Dedifferentiated amniotic fluid mesenchymal stem cell (primary cell): ENCODE measurements at regions not wholly inside any gene's neighbourhood (a gene's known extent, or its start where the extent isn't known, plus 50 kb on each side); places are given as distances from the start of the nearest gene placed in this dataset.
A peak's percentile ranks its signal among the peaks of the same experiment; 100 is the strongest.

Experiments
- DNase-seq: peaks from one replicate; pipeline ENCODE4 v3.0.0-alpha.2; 2016; ENCODE audit errors: extremely low spot score

DNA sequence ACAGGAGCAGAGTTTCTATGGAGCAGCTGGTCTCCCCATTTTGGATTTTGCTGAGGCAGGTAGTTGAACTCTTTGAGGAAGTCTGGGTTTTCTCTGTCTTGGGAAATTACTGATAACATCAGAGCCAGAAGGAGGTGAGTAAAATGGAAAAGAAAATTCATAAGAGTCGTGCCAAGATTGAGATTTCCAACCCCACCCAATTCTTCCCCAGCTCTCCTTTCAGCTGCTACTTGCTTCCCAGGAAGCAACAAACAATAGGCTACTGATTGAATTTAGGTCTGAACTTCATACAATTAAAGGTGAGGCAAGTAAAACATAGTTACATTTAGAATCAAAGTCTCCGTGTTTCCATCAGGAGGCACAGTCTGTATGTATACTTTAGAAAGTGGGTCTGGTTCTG lies 54.6 kb upstream of the EOLA2 start:
- DNase-seq, result no peak

DNA sequence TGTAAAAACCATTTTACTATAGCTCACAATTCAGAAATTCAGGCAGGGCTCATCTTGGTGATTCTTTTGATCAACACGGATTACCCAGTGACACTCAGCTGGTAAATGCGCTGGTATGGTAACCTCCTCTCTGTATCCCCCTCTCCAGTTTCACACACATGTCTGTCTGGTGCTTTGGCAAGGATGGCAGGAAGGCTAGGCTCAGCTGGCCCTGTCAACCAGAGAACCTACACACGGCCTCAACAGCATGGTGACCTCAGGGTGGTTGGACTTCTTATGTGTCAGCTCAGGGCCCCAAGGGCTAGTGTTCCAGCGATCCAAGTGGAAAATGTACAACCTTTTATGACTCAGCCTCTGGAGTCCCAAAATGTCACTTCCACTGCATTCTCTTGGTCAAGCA lies 55.7 kb upstream of the EOLA2 start:
- no peak for DNase-seq

DNA sequence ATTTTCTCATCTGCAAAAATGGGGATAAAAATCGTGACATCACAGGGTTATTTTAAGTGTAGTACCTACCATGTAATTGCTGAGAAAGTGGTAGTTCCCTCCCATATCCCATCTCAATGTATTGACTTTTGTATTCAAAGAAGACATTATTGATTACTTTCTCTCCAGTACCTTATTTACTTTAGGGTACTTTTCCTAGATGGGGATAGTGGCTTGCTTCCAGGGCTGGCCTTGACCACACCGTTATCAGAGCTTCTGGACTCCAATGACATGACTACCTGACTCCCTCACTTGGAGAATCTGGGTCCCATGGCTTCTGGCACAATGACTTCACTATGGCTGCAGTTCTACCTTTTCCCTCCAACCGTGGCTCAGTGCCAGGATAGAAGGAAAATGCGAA lies 58.2 kb upstream of the EOLA2 start:
- no peak for DNase-seq

DNA sequence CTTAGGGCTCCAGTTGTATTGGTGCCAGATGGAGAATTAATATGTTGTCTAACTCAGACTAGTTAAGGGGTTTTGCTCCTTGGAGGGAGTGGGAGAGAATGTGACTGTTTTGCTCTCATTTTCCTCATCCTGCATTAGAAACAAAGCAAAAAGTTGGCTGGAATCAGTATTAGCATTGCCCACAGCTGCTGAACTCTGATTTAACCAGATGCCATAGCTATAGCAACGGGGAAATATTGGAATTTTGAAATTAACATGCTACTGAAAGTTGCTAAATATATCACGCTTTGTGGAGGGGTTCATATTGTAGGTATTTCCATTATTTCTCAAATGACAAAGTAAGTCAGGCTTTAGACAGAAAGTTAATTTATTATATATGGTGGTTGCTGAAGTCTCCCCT lies 66.7 kb upstream of the EOLA2 start:
- DNase-seq, result no peak

DNA sequence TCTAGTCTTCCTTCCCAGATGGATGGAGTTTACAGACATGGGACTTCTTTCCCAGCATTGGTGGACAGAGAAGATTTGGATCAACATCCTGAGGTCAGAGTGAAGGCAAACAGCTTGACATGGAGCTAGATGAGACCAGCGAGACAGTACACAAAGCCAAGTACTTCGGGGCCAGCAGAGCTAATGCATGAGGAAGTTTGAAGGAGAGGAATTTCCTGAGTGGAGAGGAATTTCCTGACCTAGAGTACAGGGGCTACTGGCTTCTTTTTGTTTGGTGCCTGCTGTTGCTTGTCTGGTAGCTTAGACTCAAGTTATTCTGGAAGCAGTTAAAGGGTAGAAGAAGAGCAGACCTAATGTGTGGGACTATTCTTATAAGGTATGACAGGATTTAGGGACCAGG lies 69.1 kb upstream of the EOLA2 start:
- no peak for DNase-seq

DNA sequence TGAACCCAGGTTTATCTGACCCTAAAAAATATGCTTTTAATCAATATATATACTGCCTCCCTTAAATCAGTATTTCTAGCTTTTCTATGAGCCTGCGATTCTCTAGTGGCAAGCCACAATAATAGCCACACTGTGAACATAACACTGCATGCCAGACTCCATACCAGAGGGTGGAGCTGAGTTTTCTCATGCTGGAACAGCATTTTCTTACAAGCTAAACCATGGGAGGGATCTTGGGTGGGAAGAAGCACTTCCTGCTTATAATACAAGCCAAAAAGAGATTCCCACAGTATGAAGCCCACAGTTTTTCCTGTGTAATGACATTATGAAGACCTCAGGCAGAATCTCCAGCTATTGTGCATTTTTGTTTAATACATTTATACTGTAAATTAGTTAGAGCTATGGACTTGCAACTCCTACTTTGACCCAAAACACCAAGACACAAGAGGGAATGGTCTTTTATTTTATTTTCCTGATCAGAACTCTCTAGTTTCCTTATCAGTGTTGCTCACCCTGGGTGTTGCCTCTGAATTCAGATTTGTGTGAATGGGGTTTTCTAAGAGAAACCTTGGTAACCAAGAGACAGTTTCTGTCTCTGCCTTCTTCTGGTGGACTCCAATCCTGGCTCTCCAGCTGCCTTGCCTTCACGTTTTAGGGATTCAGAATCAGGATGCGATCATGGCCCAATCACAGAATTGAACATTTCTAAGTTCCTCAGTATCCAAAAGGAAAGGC lies 74.5 kb upstream of the EOLA2 start:
- DNase-seq, result no peak

DNA sequence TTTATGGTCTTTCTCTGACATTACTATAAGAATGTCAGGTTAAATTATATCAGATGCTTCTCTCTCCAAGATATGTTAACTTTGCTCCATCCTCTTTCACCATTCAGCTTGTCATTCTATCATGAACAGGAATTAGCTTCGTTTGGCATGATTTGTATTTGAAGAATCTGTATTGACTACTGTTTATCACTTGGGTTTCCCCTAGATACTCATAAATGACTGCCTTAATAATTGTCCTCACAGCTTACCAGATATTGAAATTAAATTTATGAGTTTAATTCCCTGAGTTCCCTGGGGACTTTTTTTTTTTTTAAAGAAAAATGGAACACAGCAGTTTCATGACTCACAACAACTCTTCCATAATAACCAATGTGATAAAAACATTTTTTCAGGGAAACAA lies 76.2 kb upstream of the EOLA2 start:
- no peak for DNase-seq

DNA sequence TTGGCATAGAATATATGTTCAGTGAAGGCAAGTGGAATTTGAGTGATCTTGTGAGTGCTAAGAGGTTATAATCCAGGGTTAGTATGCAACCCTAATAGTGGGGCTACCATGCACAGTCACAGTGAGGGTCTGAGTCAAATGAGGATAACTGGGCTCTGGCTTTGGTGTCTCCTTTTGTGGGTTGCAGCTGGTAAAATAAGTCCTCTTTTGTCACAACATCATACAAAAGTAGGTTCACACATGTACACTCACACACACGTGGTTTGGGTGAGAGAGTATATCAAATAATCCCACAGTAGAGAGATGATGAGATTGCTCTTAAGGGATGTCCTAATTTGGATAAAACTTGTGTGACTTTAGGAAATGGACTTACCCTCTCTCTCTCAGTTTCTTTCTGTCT lies 79.6 kb upstream of the EOLA2 start:
- DNase-seq, result no peak

DNA sequence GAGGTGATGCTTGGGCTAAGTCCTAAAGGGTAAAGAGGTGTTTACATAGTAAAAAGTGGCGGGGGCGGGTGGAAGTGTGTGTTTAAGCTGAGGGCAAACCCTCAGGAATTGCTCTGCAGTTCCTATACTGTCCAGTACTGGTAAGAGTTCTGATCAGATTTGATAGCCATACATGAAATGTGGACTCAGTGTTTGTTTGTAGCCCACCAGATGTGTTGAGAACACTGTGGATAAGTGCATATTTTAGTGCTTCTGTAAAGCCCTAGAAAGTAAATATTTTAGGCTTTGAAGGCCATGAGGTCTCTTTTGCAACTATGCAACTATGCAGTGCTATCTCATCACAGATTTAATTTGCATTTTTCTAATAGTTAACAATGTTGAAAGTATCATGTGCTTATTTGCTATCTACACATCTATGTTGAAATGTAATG lies 80.7 kb upstream of the EOLA2 start:
- DNase-seq, result no peak

DNA sequence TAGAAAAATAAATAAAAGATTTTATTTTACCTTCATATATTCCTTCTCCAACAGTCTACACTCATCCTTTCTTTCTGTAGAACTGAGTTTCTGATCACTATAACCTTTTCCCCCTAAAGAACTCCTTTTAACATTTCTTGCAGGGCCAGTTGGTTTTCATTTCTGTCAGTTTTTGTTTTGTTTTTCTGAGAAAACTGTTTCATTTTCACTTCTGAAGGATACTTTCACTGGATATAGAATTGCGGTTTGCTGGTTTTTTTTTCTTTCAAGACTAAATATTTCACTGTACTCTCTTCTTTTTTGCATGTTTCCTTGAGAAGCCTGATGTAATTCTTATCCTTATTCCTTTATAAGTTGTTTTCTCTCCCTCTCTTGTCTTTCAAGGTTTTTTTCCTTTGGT lies 90.4 kb upstream of the EOLA2 start:
- DNase-seq, result no peak

DNA sequence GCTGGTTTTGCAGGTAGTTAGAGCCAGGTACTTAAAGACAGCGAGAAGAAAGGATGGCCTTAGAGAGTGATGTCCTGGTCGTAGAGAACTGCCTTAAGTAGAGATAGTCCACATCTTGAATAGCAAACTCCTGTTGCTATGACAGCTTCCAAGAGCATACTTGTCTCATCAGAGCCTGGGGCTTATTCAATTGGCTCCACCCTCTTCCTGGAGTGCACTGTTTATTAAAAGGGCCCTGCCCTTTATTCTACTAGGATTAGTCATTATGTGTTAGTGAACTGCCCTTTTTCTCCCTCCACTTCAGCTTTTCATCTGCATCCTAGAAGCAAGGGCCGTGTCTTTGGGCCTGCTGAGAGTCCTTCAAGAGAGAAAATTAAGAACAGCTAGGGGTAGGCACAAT lies 94.5 kb upstream of the EOLA2 start:
- no peak for DNase-seq

DNA sequence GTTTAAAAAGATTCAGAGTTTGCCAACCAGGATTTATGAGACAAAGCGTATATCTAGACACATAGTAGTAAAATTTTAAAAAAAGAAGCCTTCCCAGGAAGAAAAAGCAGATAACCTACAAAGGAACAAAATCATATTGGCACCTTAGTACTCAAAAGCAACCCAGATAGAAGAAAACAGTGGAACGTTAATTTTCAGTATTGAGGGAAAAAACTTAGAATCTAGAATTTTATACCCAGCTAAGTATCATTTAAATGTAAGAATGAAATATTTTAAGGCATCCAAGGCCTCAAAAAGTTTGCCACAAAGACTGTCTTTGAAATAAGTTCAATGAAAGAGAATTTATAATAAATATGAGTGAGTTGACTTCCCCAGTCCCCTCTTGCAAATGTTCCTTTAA lies 96.5 kb upstream of the EOLA2 start:
- no peak for DNase-seq

DNA sequence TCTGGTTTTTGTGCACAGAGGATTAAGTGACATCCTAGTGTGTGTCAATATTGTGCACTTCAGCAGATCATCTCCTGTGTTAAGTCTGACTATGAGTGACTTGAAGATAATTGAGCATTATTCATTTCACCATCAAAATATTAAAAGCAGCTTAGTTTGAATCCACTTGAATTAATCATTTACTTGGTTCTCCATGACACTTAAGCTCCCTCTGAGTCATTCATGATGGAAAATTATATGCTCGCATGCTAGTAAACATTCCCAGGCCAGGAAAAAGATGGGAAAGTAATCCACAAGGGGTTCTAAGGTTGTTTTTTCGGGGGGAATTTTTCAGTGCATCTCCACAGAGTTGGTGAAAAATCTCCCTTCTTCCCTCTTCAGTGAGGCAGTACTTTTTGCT lies 97.2 kb upstream of the EOLA2 start:
- no peak for DNase-seq

DNA sequence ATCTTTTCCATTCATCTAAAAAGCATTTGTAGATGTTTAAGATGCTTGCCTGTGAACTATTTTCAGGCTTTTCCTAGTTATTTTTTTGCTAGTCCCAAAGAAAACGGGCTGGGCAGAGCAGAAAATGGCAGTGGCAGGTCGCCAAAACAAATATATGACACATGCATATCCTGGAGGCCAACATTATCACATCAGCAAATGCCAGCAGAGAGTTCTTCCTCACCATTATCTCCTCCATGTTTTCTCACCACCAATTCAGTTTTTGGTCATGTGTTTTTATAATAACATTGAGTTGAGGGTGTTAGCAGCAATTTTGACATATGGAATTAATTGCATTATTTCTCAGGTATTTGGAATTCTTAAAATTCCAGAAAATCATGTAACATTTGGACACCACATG lies 97.9 kb upstream of the EOLA2 start:
- peak; percentile 57 for DNase-seq

DNA sequence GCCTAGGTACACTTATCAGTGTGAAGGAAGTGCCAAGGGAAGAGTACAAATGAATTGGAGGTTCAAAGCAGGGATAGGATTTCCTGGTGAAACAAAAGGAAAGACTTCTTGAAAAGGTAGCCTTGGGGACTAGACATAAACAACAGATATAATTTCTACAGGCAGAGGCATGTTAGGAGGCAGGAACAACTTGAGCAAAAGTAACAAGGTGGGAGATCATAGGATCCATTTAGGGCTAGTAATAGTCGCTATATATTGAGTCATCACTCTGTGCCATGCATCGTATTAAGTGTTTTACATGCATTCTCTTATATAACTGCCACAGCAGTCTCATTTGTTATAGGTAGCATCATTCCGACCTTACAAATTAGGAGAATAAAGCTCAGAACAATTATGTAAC lies 98.3 kb upstream of the EOLA2 start:
- no peak for DNase-seq

DNA sequence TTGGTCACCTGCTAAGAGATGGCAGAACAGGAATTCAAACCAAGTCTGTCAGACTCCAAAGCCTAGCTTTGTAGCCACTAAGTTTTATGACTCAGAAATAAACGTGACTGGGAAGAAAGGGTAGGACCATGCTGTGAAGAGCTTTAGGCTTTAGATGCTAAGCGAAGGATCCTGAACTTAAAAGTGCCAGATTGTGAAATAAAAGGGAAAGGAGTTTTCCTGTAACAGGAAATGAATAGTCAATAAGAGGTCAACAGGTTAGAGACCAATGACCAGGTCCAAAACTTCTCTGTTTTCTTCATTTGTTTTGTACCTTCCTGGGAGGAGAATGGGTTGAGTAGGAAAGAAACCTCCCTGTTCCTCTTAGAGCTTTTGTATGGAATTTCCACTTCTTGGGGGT lies 98.8 kb upstream of the EOLA2 start:
- no peak for DNase-seq

DNA sequence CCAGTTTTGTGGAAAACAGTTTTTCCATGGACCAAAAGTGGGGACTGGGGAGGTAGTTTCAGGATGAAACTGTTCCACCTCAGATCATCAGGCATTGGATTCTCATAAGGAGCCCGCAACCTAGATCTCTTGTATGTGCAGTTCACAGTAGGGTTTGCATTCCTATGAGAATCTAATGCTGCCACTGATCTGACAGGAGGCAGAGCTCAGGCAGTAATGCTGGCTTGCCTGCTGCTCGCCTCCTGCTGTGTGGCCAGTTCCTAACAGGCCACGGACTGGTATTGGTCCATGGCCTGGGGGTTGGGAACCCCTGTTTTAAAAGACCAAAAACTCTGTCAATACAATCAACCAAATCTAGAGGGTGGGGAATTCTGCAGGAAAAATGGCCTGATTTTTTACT lies 100.0 kb upstream of the EOLA2 start:
- no peak for DNase-seq

DNA sequence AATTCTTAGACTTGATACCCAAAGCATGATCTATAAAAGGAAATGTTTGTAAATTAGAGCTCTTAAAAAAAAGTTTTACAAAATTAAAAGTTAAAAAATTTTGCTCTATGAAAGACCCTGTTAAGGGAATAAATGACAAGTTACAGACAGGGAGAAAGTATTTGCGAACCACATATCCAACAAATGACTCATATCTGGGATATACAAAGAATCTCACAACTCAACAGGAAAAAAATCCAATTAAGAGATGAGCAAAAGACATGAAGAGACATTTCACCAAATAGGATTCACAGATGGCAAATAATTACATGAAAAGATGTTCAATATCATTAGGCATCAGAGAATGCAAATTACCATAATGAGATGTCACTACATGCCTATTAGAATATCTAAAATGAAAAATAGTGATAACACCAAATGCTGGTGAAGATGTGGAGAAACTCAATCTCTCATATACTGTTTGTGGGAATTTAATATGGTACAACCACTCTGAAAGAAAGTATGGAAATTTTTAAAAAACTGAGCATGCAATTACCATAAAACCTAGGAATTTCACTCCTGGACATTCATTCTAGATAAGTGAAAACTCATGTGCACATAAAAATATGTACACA lies 100.8 kb upstream of the EOLA2 start:
- DNase-seq, result no peak

DNA sequence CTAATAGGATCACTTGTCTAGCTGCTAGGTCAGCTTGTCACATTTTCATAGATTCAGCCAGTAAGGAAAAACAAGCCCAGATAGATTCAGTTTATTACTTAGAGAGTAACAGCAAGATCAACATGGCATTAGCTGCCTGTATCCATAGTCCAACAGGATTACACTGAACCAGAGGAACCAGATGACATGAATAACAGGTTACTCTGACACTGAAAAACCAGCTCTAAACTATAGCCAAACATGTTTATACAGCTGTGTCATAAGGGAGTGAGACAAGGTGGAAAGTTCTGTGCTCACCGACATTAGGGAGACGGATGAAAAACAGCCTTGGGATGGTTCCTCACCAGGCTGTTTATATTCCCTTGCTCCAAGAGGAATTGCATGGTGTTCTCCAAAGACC lies 102.9 kb upstream of the EOLA2 start:
- no peak for DNase-seq

DNA sequence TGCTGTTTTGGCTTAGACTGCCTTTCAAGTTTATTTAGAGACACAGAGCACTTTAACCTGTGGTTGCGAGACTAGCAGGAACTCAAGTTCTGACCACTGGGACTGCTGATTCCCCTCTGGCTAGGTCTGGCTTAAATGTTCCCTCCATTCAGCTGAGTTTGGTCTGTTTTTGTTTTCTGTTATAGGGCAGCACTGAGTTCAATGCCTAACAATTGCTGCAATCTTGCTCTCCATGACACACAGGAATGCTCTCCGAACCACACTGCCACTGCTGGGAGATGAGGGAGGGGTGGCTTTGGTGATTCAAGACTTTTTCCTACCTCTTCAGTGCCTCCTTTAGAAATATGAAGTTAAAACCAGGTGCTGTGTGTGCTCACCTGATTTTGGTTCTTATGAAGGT lies 106.3 kb upstream of the EOLA2 start:
- no peak for DNase-seq

DNA sequence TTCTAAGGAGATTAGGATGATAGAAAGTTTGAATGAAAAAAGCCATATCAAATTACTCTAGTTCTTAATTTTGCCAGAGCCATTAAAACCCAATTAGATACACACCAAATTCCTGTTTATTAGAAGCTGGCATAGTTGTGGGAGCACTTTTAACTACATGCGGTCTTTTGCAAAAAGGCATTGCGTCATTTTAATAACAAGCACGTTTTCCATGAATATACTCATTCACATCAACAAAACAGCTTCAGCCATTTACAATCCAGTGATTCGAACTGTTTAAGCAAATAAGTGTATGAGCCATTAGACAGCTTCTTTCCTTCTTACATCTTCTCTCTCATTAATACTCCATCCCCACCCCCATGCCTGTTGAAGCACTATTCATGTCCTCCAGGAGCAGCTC lies 109.5 kb upstream of the EOLA2 start:
- DNase-seq, result no peak

DNA sequence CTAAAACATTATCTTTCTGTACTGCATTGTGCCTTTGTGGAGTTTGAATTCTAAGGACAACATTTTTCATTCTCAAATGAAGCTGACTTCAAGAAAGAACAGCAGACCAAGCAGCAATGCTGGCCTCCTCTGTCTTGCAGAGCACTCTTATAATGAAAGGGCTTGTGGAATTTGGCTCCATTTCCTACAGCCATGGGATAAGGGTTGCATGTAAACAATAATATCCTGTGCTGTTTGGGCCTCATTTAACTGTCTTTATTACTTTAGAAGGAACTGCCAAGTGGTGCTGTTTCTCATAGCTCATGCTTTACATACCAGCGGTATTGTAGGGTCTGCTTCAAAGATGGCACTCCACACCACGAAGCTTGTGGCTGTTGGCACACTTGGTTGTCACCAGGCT lies 111.4 kb upstream of the EOLA2 start:
- DNase-seq, result no peak

DNA sequence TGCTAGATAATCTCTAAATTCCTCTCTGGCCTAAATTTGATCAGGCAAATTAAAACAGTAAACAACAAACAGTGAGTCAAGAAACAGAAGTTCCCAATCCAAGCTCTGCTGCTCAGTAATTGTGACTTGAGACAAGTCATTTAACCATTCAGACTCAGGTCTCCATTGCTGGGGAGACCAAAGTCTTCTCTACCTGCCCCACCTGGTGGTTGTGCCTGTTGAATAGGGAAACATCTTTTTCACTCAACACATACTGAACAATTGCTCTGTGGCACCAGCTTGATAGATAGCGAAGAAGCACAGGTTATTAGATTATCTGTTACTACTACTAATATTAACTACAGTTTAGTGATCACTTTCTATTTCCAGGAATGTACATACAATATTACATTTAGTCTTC lies 112.1 kb upstream of the EOLA2 start:
- no peak for DNase-seq

DNA sequence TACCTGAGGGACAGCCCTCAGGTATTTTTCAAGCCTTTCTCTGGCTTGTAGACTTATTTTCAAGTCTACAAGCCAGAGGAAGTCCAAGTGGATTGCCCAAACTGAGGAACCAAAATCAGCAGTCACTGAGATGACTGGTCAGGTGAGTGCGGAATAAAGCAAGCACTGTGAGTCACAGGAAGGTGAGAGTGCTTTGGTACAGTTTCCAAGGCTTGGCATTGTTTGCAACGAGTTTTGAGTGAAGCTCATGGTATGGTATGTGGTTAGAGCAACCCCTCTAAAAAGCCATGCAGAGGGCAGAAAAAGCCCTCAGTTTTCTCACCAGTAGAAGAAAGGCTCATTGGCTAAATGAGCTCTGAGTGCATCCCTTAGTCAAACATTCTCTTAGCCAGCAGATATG lies 112.8 kb upstream of the EOLA2 start:
- no peak for DNase-seq
